Tibial nerve (tissue), 4 donors: ENCODE measurements at regions not wholly inside any gene's neighbourhood (a gene's known extent, or its start where the extent isn't known, plus 50 kb on each side); places are given as distances from the start of the nearest gene placed in this dataset.

Experiments
- DNase-seq, 2 donors: peaks; one replicate each; pipeline ENCODE4 v3.0.0-alpha.2; 2019; ENCODE audit warnings: low spot score in 2 of 2
- H3K27ac ChIP-seq, 4 donors: fragments of 200-600 bp; sonication (generic) in 3 of 4; one replicate each; pipeline ENCODE4 v1.5.1; 2017 to 2019; ENCODE audit warnings: mild to moderate bottlenecking in 1 of 4
- H3K27me3 ChIP-seq, 2 donors: fragments of 200-600 bp; sonication (generic) in 1 of 2; one replicate each; pipeline versions ENCODE4 v1.5.1 to v1.6.0; 2017 to 2019
- H3K36me3 ChIP-seq, 3 donors: fragments of 200-600 bp; sonication (generic); one replicate each; pipeline ENCODE4 v1.5.1; 2018 to 2019
- H3K4me1 ChIP-seq, 4 donors: fragments of 200-600 bp; sonication (generic) in 3 of 4; one replicate each; pipeline ENCODE4 v1.5.1; 2017 to 2019
- H3K4me3 ChIP-seq, 4 donors: fragments of 200-600 bp; sonication (generic) in 3 of 4; one replicate each; pipeline ENCODE4 v1.5.1; 2017 to 2019; ENCODE audit warnings: mild to moderate bottlenecking in 1 of 4, moderate library complexity in 1 of 4
- H3K9me3 ChIP-seq, 4 donors: fragments of 200-600 bp; sonication (generic) in 3 of 4; one replicate each; pipeline ENCODE4 v1.5.1; 2017 to 2019
- CTCF ChIP-seq, 5 experiments: fragments of 200-600 bp in 3 of 5; fragments of 450-650 bp in 2 of 5; sonication (generic) in 3 of 5; IDR thresholded peaks; one replicate each; pipeline ENCODE4 v1.5.1; 2016 to 2019; ENCODE audit warnings: antibody characterized with exemption in 5 of 5, mild to moderate bottlenecking in 3 of 5, moderate library complexity in 2 of 5
- EP300 ChIP-seq, 2 donors: sonication (generic); formaldehyde crosslinking; IDR thresholded peaks; one replicate each; pipeline ENCODE4 v1.6.1; 2017; ENCODE audit warnings: antibody characterized with exemption in 2 of 2, mild to moderate bottlenecking in 1 of 2
- POLR2A ChIP-seq, 2 donors: fragments of 450-650 bp; IDR thresholded peaks; one replicate each; pipeline ENCODE4 v1.6.1; 2017; ENCODE audit warnings: antibody characterized with exemption in 2 of 2, mild to moderate bottlenecking in 2 of 2, moderate library complexity in 2 of 2
- WGBS, 2 donors: methylation state at CpG; one replicate each; pipeline ENCODE4 v1.1.5; 2018; 5-methylcytosine and 5-hydroxymethylcytosine counted together

GRCh38 chr6:143579703-143580102 is 68.2 kb upstream of the FUCA2 start:
- no peak for DNase-seq
- Histone ChIP-seq H3K36me3 (no peaks in the 10 kb centered on the region), H3K4me1 (peaks cover 0 to 9% (median 0%) of the 10 kb centered on the region in 4 donors), H3K9me3 (no peaks in the 10 kb centered on the region), H3K27me3 (no peaks in the 10 kb centered on the region), H3K27ac (no peak overlapping the region), H3K4me3 (no peak overlapping the region)
- TF ChIP-seq CTCF (IDR thresholded peaks at IDR 0.05) (no peak), POLR2A (IDR thresholded peaks at IDR 0.05) (no peak), EP300 (IDR thresholded peaks at IDR 0.05) (no peak)
- 75 to 83% methylated on average over 8 of the region's 8 CpGs for WGBS, 2 donors

GRCh38 chr6:143578054-143578453 is 66.5 kb upstream of the FUCA2 start:
- DNase-seq, result no peak
- no peaks in the 10 kb centered on the region for H3K27me3 ChIP-seq
- WGBS, 2 donors, result 58 to 64% methylated on average over 2 of the region's 2 CpGs
- no peak for TF ChIP-seq POLR2A (IDR thresholded peaks at IDR 0.05)
- no peak for TF ChIP-seq EP300 (IDR thresholded peaks at IDR 0.05)
- no peak for TF ChIP-seq CTCF (IDR thresholded peaks at IDR 0.05)
- no peak overlapping the region for H3K4me3 ChIP-seq
- H3K9me3 ChIP-seq, result no peaks in the 10 kb centered on the region
- H3K36me3 ChIP-seq, result no peaks in the 10 kb centered on the region
- no peak overlapping the region for H3K27ac ChIP-seq
- peaks cover 0 to 9% (median 0%) of the 10 kb centered on the region in 4 donors for H3K4me1 ChIP-seq

- Histone ChIP-seq H3K27ac (peak overlapping the region in 1 of 4 donors; percentile 23), H3K4me1 (peaks cover 0 to 9% (median 0%) of the 10 kb centered on the region in 4 donors), H3K27me3 (no peaks in the 10 kb centered on the region), H3K36me3 (no peaks in the 10 kb centered on the region), H3K4me3 (no peak overlapping the region), H3K9me3 (no peaks in the 10 kb centered on the region)
- DNase-seq, result no peak
- 64 to 65% methylated on average over 6 of the region's 6 CpGs for WGBS, 2 donors
- TF ChIP-seq EP300 (IDR thresholded peaks at IDR 0.05), result peak in 1 of 2 donors; percentile 18
- TF ChIP-seq POLR2A (IDR thresholded peaks at IDR 0.05), result no peak
- no peak for TF ChIP-seq CTCF (IDR thresholded peaks at IDR 0.05)
These were observed 64.4 kb upstream of the FUCA2 start for GRCh38 chr6:143575901-143576426.

GRCh38 chr6:143575440-143575839 is 63.9 kb upstream of the FUCA2 start:
- no peak overlapping the region for H3K27ac ChIP-seq
- no peak overlapping the region for H3K4me3 ChIP-seq
- peak in 1 of 2 donors; percentile 65 for DNase-seq
- H3K36me3 ChIP-seq, result no peaks in the 10 kb centered on the region
- no peaks in the 10 kb centered on the region for H3K9me3 ChIP-seq
- WGBS, 2 donors, result 0 to 15% methylated on average over 5 of the region's 5 CpGs
- H3K4me1 ChIP-seq, result peaks cover 0 to 9% (median 0%) of the 10 kb centered on the region in 4 donors
- peak; percentile 83 to 91 (median 87) for TF ChIP-seq CTCF (IDR thresholded peaks at IDR 0.05)
- TF ChIP-seq POLR2A (IDR thresholded peaks at IDR 0.05), result no peak
- peak in 1 of 2 donors; percentile 23 for TF ChIP-seq EP300 (IDR thresholded peaks at IDR 0.05)
- H3K27me3 ChIP-seq, result no peaks in the 10 kb centered on the region

GRCh38 chr6:143570147-143570853 is 58.8 kb upstream of the FUCA2 start:
- no peak overlapping the region for H3K27ac ChIP-seq
- no peaks in the 10 kb centered on the region for H3K9me3 ChIP-seq
- WGBS, 2 donors, result 71 to 86% methylated on average over 13 of the region's 13 CpGs
- no peak for DNase-seq
- peaks cover 0 to 3% (median 0%) of the 10 kb centered on the region in 4 donors for H3K4me1 ChIP-seq
- no peaks in the 10 kb centered on the region for H3K27me3 ChIP-seq
- no peak for TF ChIP-seq CTCF (IDR thresholded peaks at IDR 0.05)
- no peak for TF ChIP-seq EP300 (IDR thresholded peaks at IDR 0.05)
- TF ChIP-seq POLR2A (IDR thresholded peaks at IDR 0.05), result no peak
- no peak overlapping the region for H3K4me3 ChIP-seq
- H3K36me3 ChIP-seq, result no peaks in the 10 kb centered on the region
